Thyroid gland (tissue), 4 donors: ENCODE measurements at regions not wholly inside any gene's neighbourhood (a gene's known extent, or its start where the extent isn't known, plus 50 kb on each side); places are given as distances from the start of the nearest gene placed in this dataset.
"Not testable (repeated sequence)": the region's sequence is repeated elsewhere in the genome, so short reads cannot be mapped to it uniquely, and the experiment has no call there.

ENCODE experiments used
- DNase-seq, 2 donors: peaks; one replicate each; pipeline ENCODE4 v3.0.0-alpha.2; 2019
- H3K27ac ChIP-seq, 3 donors: fragments of 200-600 bp; sonication (generic); 1 replicate in 2 of 3; 2 replicates in 1 of 3; pipeline ENCODE4 v1.5.1; 2016 to 2019; ENCODE audit warnings: mild to moderate bottlenecking in 1 of 3, moderate library complexity in 1 of 3
- H3K27me3 ChIP-seq: fragments of 200-600 bp; sonication (generic); one replicate; pipeline ENCODE4 v1.5.1; 2019
- H3K36me3 ChIP-seq, 2 donors: fragments of 200-600 bp; sonication (generic); one replicate each; pipeline ENCODE4 v1.5.1; 2016 to 2019
- H3K4me1 ChIP-seq, 2 donors: fragments of 200-600 bp; sonication (generic); one replicate each; pipeline ENCODE4 v1.5.1; 2017 to 2019
- H3K4me3 ChIP-seq, 3 donors: fragments of 200-600 bp; sonication (generic); replicated peaks in 1 of 3; 1 replicate in 2 of 3; 2 replicates in 1 of 3; pipeline ENCODE4 v1.5.1; 2016; ENCODE audit warnings: mild to moderate bottlenecking in 1 of 3
- H3K9me3 ChIP-seq: fragments of 200-600 bp; sonication (generic); one replicate; pipeline ENCODE4 v1.5.1; 2017
- POLR2A ChIP-seq, 2 donors: fragments of 450-650 bp; IDR thresholded peaks; one replicate each; pipeline ENCODE4 v1.6.1; 2017; ENCODE audit warnings: antibody characterized with exemption in 2 of 2, mild to moderate bottlenecking in 2 of 2, moderate library complexity in 1 of 2
- WGBS, 2 donors: methylation state at CpG; one replicate each; pipeline ENCODE4 v1.1.5; 2017; 5-methylcytosine and 5-hydroxymethylcytosine counted together
- intact Hi-C: fragments of 100-400 bp; cut with DNase I; formaldehyde crosslinking; loops from one replicate; pipeline ENCODE4 v1.15.1; 2023
- TF ChIP-seq, protein P1 (sequence below), 6 experiments: fragments of 200-600 bp in 3 of 6; fragments of 450-650 bp in 3 of 6; sonication (generic) in 3 of 6; IDR thresholded peaks; one replicate each; pipeline ENCODE4 v1.5.1; 2016 to 2019; ENCODE audit warnings: antibody characterized with exemption in 6 of 6, mild to moderate bottlenecking in 2 of 6, inconsistent platforms in 1 of 6, moderate library complexity in 1 of 6

DNA sequence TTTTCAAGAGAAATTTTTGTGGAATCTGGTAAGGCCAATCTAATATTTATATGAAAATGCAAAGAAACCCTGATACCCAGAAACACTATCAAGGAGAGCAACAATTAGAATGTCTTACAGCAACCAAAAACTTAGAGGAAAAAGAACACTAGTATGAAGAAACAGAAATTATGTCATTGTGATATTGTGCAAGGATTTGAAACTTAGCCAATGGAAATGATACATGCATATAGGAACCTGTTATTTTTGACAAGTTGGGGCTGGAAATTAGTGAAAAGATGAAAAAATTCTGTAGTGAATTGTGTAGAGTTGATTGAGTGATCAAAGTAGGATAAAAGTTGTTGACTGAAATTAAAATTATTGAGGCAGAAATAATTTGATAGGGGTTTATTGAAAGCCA is 792.6 kb upstream of the SLITRK6 start:
- TF ChIP-seq, protein P1, sequence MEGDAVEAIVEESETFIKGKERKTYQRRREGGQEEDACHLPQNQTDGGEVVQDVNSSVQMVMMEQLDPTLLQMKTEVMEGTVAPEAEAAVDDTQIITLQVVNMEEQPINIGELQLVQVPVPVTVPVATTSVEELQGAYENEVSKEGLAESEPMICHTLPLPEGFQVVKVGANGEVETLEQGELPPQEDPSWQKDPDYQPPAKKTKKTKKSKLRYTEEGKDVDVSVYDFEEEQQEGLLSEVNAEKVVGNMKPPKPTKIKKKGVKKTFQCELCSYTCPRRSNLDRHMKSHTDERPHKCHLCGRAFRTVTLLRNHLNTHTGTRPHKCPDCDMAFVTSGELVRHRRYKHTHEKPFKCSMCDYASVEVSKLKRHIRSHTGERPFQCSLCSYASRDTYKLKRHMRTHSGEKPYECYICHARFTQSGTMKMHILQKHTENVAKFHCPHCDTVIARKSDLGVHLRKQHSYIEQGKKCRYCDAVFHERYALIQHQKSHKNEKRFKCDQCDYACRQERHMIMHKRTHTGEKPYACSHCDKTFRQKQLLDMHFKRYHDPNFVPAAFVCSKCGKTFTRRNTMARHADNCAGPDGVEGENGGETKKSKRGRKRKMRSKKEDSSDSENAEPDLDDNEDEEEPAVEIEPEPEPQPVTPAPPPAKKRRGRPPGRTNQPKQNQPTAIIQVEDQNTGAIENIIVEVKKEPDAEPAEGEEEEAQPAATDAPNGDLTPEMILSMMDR (IDR thresholded peaks at IDR 0.05): no peak
- TF ChIP-seq POLR2A (IDR thresholded peaks at IDR 0.05): no peak
- Histone ChIP-seq H3K36me3 (no peaks in the 10 kb centered on the region), H3K4me1 (no peaks in the 10 kb centered on the region)

DNA sequence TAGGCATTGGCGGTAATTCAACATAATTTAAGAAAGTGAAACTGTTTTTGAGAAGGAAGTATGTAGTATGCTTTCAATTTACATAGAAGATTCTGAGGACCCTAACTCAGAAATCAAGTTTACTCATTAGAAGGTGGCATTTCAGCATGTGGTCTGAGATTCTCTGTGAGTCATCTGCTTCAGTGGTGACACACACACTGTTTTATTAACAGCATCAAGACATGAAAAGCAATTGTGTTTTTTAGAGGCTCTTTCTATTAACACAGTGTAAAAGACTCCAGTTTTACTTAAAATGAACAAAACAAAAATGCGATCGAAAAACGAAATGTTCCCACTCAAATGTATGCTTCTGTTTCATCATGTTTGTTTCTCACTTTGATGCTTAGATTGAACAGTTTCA is 802.1 kb upstream of the SLITRK6 start:
- H3K4me1 ChIP-seq: no peaks in the 10 kb centered on the region
- no peak overlapping the region for H3K4me3 ChIP-seq
- DNase-seq: no peak
- intact Hi-C loops: no loop called here
- H3K36me3 ChIP-seq: no peaks in the 10 kb centered on the region
- no peaks in the 10 kb centered on the region for H3K27me3 ChIP-seq
- H3K9me3 ChIP-seq: no peaks in the 10 kb centered on the region
- WGBS, 2 donors: 92 to 93% methylated on average over 4 of the region's 4 CpGs
- H3K27ac ChIP-seq: no peak overlapping the region
- TF ChIP-seq, protein P1 (IDR thresholded peaks at IDR 0.05): no peak
- no peak for TF ChIP-seq POLR2A (IDR thresholded peaks at IDR 0.05)

More for the DNA sequence above, 792.6 kb upstream of the SLITRK6 start:
- no peak overlapping the region for H3K27ac ChIP-seq
- intact Hi-C loops: no loop called here
- DNase-seq: no peak
- no peaks in the 10 kb centered on the region for H3K9me3 ChIP-seq
- H3K4me3 ChIP-seq: no peak overlapping the region
- no peaks in the 10 kb centered on the region for H3K27me3 ChIP-seq

DNA sequence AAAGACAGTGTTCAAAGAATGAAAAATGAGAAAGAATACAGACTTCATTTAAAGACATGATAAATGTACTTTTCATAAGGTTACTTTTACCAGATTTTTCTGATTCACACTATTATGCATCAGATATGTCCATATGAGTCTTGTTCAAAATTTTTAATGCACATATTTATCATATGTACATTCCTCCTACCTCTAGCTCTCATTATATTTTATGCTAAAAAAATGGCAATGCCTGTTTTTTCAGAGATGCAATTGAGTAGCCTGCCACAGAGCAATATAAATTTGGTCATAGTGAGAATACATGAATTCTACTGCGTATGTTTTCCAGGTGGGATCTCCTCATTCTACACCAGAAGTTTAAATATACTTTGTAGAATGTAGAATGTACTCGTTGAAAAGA is 807.0 kb upstream of the SLITRK6 start:
- Histone ChIP-seq H3K36me3 (no peaks in the 10 kb centered on the region), H3K4me3 (no peak overlapping the region), H3K27ac (no peak overlapping the region), H3K9me3 (no peaks in the 10 kb centered on the region), H3K4me1 (no peaks in the 10 kb centered on the region), H3K27me3 (no peaks in the 10 kb centered on the region)
- intact Hi-C loops: no loop called here
- TF ChIP-seq, protein P1 (IDR thresholded peaks at IDR 0.05): no peak
- TF ChIP-seq POLR2A (IDR thresholded peaks at IDR 0.05): no peak
- DNase-seq: no peak
- WGBS, 2 donors: 70 to 74% methylated on average over 2 of the region's 2 CpGs

DNA sequence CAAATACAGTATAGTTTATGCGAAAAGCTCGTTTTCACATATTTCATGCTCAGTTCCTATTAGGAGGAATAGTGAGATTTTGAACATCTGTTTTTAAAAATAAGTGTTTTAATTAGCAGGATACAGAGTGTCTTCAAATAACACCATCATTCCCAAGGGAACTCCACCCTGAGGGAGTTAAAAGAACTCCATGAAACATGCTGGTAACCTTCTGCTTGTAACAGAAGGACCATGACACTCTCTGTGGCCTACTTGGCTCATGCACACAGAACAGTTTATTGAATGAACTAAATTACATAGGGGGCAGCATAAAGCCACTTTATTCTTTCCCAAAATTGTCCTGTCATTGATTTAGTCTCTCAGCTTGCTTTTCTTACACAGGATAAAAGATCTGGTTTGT is 809.5 kb upstream of the SLITRK6 start:
- H3K4me1 ChIP-seq: no peaks in the 10 kb centered on the region
- no peak for DNase-seq
- intact Hi-C loops: no loop called here
- H3K4me3 ChIP-seq: no peak overlapping the region
- 72 to 98% methylated on average over 2 of the region's 2 CpGs for WGBS, 2 donors
- no peaks in the 10 kb centered on the region for H3K36me3 ChIP-seq
- H3K27ac ChIP-seq: no peak overlapping the region
- no peaks in the 10 kb centered on the region for H3K27me3 ChIP-seq
- H3K9me3 ChIP-seq: no peaks in the 10 kb centered on the region
- TF ChIP-seq, protein P1 (IDR thresholded peaks at IDR 0.05): no peak
- no peak for TF ChIP-seq POLR2A (IDR thresholded peaks at IDR 0.05)

DNA sequence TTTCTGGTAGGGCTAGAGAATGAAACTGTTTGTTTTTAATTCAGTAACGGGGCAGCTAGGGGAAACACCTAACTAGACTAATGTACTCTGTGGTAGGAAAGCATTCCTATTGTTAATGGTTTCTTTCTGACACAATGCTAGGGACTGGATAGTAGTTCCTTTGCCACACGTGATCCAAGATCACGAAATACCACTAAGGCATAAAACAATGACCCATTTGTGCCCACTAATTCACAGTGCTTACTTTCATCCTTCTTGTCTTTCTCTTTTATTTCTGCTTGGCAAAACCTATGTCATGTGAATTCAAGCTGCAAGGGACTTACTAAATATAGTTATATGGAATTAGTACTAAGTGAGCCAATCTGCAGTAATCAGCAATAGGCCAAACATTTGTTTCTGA is 834.1 kb upstream of the SLITRK6 start:
- no peaks in the 10 kb centered on the region for H3K36me3 ChIP-seq
- no peaks in the 10 kb centered on the region for H3K9me3 ChIP-seq
- TF ChIP-seq, protein P1 (IDR thresholded peaks at IDR 0.05): no peak
- H3K4me1 ChIP-seq: no peaks in the 10 kb centered on the region
- WGBS, 2 donors: 80 to 84% methylated on average over 3 of the region's 3 CpGs
- no peak for DNase-seq
- H3K27me3 ChIP-seq: no peaks in the 10 kb centered on the region
- H3K27ac ChIP-seq: no peak overlapping the region
- no peak overlapping the region for H3K4me3 ChIP-seq
- intact Hi-C loops: no loop called here

DNA sequence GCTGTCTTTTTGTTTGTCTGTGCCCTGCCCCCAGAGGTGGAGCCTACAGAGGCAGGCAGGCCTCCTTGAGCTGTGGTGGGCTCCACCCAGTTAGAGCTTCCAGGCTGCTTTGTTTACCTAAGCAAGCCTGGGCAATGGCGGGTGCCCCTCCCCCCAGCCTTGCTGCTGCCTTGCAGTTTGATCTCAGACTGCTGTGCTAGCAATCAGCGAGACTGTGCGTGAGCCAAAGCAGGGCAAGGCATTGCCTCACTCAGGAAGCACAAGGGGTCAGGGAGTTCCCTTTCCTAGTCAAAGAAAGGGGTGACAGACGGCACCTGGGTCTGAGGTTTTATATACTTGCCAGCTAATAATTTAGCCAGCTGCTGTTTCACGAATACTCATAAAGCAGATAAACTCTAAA is 852.0 kb upstream of the SLITRK6 start:
- WGBS, 2 donors: 59 to 60% methylated on average over 4 to 5 of the region's 5 CpGs

More for the DNA sequence above, 852.0 kb upstream of the SLITRK6 start:
- H3K27ac ChIP-seq, H3K27me3 ChIP-seq, H3K36me3 ChIP-seq, H3K9me3 ChIP-seq, H3K4me3 ChIP-seq, H3K4me1 ChIP-seq, intact Hi-C loops, DNase-seq: not testable (repeated sequence)
